T follicular helper cell (primary cell): ENCODE measurements at regions not wholly inside any gene's neighbourhood (a gene's known extent, or its start where the extent isn't known, plus 50 kb on each side); places are given as distances from the start of the nearest gene placed in this dataset.
A peak's percentile ranks its signal among the peaks of the same experiment; 100 is the strongest.

Experiments
- DNase-seq: peaks from one replicate; pipeline ENCODE4 v3.0.0-alpha.2; 2020; ENCODE audit warnings: low read depth

DNA sequence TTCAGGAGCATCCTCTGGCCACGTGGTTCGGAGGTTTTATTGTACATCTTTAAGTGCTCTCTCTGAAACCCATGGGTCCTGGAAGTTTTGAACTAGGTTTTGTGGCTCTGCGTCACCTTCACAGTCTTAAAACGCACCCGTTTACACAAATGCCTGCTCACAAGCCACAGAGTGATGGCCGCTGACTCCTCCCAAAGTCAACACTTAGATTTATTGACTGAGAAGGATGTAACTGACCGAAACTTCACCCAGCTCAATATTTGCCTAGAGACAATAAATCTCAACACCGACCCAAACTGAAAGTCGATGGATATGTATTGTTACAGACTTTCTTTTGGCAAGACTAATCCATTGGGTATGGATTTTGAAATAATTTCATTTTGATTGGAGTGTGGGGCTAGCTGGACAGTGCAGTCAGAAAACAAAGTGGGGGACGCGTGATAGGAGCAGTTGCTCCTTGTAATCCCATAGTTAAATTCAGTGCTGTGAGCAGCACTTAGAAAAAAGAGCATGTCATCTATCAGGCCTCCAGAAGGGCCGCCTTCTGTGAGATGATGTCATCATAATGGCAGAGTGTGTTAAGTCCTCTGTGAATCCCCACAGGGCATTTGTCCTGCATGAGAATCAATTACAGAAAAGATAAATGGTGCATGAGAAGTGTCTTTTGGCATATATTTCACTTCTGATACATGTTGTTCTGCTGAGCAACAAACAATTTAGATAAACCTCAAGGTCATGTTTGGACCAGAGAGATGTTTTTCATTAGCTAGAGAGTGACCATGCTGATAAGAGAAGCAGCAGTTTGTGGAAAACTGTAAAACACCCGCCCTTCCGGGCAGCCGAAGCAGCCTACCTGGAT, 183.7 kb downstream of the INO80D start:
- no peak for DNase-seq

GRCh38 chr2:205901491-205901890, 184.5 kb downstream of the INO80D start:
- DNase-seq: no peak

DNA sequence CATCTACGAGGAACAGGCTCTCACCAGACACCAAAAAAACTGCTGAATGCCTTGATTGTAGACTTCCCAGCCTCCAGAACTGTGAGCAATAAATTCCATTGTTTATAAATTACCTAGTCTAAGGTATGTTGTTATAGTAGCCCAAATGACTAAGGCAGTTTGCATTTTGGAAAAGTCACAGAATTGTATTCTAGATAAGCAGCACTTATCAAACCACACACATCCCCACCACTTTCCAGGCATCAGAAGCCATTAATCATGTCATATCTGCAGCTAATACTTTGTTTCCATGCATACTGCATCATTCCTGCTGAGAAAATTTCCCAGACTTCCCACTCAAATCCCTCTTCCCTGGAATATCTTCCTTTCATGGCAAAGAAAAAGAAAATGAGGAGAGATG, 187.2 kb downstream of the INO80D start:
- no peak for DNase-seq

DNA sequence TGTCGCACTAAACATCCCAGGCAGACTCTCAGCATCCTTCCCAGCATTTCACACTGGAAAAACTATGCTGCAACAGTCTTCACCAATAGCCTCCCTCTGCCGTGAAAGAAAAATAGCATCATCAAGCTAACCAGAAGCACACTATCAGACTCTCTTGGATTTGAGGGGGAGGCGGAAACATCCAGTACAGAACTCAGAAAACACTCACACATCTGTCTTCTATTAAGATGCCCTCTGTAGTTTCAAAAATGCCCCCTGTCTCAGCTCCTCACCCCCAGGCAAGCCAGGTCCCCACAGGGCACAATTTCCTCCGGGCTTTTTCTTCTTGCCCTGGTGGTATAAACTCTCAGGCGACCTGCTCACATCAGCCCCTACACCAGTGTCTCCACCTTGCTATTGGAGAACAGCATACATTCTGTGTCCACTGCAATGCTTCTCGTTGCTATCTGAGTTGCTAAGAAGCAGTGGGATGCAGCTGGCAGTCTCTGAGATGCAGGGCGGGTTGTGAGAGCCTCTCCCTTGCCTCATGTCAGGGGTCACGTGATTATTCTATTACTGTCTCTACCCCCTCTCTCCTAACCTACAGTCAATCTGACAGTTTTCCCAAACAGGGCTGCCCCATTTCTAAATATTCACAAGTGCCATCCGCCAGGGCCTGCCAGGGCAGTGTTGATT, 189.9 kb downstream of the INO80D start:
- no peak for DNase-seq

DNA sequence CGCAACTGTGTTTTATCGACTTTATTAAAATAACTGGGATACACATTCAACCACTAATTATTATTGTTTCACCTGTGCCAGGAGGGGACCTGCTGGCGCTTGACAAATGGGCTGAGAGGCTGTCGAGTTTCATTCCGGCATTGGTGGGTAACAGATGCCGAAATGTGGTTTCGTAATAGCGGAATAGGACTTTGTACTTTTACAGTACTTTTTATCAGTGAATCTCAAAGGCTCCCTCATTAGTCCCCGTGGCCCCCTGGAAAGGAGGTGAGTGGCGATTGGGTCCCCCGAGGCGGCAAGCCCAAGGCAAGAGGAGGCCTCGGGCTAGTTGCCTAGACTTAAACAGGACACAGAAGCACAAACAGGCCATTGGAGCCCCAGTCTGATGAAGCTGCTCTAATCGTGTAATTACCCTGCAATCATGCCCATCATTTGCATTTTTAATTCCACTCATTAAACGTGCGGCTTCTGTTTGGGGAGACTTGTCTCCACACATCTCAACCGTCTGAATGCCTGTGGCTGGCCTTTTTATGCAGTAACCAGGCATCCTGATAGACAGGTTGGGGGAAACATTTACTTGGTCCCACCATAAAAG, 193.2 kb downstream of the INO80D start:
- DNase-seq: no peak

DNA sequence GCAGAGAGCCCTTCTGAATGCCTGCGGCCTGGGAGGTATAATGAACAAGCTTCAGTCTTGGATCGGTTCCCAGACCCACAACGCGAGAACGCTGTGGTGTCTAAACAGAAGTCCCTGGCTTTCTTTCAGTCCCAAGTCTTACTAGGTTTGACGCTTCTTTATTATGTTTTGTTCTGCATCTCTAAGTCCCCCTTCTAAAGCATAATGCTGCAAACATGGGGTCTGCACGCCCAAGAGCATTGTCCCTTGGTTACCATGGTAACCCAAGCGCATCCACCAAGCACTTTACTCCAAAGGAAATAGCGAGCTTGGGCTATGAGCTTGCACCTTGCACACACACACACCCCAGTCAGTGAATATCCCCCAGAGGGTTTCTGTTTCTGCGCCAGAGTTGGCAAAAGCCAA, 193.7 kb downstream of the INO80D start:
- DNase-seq: no peak

DNA sequence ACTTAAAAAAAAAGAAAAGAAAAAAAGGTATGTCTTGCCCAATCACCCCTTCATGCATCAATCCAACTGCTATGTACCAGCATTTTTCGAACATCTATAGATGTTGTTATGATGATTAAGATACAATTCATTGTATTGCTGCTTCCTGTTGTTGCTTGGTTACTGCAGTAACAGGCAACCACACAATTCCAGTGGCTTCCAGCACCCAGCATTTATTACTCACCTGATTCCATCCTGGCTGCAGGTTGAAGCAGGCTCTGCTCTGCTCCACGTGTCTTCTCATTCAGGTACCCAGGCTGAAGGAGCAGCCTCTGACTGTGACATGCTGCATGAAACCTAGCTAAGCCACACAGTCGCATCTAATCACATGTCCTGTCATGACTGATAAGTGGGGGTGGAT, 196.9 kb downstream of the INO80D start:
- DNase-seq: no peak

GRCh38 chr2:205887637-205888036, 198.3 kb downstream of the INO80D start:
- no peak for DNase-seq

DNA sequence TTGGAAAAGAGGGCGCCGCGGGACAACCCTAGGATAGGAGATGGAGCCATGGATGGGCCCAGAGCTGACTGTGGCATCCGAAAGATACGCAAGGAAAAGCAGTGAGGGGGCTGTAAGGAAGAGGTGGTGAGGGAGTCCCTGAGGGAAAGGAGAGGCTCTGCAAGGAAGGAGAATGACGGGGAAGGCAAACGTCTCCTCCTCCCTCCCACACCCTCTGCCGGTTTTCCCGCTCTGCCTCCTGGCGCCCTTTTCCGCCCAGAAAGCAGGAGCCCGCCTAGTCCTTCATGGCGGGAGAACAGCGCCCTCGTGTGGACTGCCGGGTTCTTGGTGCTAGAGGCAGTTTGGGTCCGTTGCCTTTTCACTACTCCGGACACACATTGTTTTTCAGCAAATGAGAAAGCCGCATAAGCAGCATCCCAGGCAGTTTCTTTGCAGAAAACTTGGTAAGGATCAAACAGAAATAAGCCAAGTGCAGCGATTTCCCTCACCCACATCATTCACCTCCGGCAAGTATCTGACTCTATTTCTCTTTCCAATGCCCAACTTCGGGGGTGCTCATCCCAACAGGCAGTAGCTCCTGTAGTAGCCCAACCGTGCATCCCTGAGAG, 200.4 kb downstream of the INO80D start:
- DNase-seq: peak; percentile 28

GRCh38 chr2:205883965-205884364, 201.7 kb downstream of the NRP2 start:
- no peak for DNase-seq

- DNase-seq: no peak
Measured at GRCh38 chr2:205882806-205883425, 200.6 kb downstream of the NRP2 start.

GRCh38 chr2:205880048-205880447, 197.7 kb downstream of the NRP2 start:
- DNase-seq: no peak

GRCh38 chr2:205878999-205879762, 196.9 kb downstream of the NRP2 start:
- no peak for DNase-seq

DNA sequence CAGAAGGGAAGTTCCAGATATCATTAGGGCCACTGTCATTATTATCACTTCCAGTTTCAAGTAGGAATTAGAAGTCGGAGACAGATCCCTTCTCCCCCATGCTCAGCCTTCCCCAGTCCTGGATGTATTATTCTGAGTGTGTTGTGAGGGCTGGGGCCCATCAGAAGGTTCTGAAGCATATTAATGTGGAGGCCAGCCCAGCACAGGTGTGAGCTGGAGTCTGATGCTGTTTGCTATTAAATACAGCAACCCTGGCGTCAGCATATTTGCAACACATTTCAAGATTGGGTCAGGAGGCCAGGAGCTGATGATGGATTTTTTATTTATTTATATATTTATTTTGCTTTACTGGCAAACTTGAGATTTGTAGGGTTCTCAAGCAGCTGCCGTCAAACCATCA, 195.2 kb downstream of the NRP2 start:
- no peak for DNase-seq

DNA sequence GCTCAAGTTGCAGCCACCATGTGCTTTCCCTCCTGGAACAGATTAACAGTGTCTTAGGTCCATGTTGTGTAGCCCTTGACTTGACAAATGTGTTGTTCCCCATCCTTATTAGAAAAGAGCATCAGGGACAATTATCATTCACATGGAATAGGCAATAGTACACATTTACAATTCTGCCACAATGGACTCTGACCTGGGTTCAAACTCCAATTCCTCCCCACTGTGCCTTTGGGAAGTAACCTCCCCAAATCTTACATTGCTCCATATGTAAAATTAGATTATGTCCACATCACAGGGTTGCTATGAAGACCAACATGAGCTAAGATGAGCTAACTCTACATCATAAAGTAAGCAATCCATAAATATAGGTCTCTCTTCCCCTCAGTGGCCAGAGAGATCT, 193.8 kb downstream of the NRP2 start:
- DNase-seq: no peak

- DNase-seq: no peak
Measured at GRCh38 chr2:205872716-205873115, 190.4 kb downstream of the NRP2 start.

- DNase-seq: no peak
Measured at GRCh38 chr2:205869439-205869838, 187.1 kb downstream of the NRP2 start.

- DNase-seq: no peak
Measured at GRCh38 chr2:205868773-205869333, 186.6 kb downstream of the NRP2 start.

DNA sequence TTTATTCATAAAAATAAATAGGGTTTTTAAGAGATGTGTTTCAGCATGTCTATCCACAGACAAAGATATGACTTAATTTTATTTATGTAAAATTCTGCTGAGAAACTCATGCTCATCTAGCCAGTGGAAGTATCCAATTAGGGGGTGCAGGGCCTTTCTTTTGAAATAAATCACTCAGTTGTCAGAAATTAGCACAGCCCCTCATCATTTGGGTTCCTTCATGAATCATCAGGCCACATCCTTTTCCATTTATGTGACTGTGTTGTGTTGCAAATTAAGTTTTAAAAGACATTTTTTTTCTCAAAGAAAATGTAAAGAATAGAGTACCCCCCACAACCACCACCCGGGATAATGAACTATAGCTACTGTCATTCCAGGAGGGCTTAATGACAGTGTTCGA, 185.8 kb downstream of the NRP2 start:
- DNase-seq: no peak

GRCh38 chr2:205867371-205867770, 185.1 kb downstream of the NRP2 start:
- DNase-seq: no peak

- no peak for DNase-seq
Measured at GRCh38 chr2:205865905-205866441, 183.7 kb downstream of the NRP2 start.
